Bronchial epithelial cell (primary cell): ENCODE measurements at regions not wholly inside any gene's neighbourhood (a gene's known extent, or its start where the extent isn't known, plus 50 kb on each side); places are given as distances from the start of the nearest gene placed in this dataset.

Source experiments
- DNase-seq: peaks from one replicate; pipeline ENCODE4 v3.0.0-alpha.2; 2010; ENCODE audit warnings: low read depth
- FAIRE-seq: peaks from 2 replicates; lab custom pipeline; 2011; peaks lifted over from hg19 to GRCh38; lab: Jason Lieb, UNC
- H3K27me3 ChIP-seq: 2 replicates; pipeline ENCODE4 v1.5.1; 2011; ENCODE audit warnings: low read length; ENCODE audit not compliant: control insufficient read depth, insufficient read depth
- H3K36me3 ChIP-seq: 2 replicates; pipeline ENCODE4 v1.5.1; 2011; ENCODE audit warnings: low read length; ENCODE audit not compliant: control insufficient read depth, insufficient read depth
- H3K4me3 ChIP-seq: 2 replicates; pipeline ENCODE4 v1.5.1; 2011; ENCODE audit warnings: mild to moderate bottlenecking, low read depth, low read length, control low read depth
- TF ChIP-seq, protein P1 (sequence below): IDR thresholded peaks from 2 replicates; pipeline ENCODE4 v1.5.1; 2011; ENCODE audit warnings: mild to moderate bottlenecking, moderate library complexity, low read length, control low read depth, inconsistent platforms; ENCODE audit not compliant: insufficient read depth, severe bottlenecking

DNA sequence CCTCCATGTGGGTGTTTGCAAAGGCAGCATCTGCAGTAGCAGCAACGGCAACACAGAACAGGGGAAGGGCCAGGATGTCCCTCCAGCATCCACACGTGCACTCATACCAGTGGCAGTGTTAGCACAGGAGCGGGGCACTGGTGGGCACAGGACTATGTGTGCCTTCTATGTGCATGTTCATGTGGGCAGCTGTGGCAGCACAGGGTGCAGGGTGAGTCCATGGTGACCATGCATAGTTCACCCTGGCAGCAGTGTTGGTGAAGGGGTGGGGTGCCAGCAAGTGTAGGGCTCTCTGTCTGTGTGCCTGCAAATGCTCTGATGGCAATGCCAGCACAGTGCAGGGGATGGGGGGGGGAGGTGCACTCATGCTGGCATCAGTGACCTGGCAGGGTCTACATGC is 222.1 kb upstream of the SOX14 start:
- FAIRE-seq (no peak), DNase-seq (no peak)
- Histone ChIP-seq H3K27me3 (no peaks in the 10 kb centered on the region), H3K36me3 (no peaks in the 10 kb centered on the region), H3K4me3 (no peak overlapping the region)
- TF ChIP-seq, protein P1, sequence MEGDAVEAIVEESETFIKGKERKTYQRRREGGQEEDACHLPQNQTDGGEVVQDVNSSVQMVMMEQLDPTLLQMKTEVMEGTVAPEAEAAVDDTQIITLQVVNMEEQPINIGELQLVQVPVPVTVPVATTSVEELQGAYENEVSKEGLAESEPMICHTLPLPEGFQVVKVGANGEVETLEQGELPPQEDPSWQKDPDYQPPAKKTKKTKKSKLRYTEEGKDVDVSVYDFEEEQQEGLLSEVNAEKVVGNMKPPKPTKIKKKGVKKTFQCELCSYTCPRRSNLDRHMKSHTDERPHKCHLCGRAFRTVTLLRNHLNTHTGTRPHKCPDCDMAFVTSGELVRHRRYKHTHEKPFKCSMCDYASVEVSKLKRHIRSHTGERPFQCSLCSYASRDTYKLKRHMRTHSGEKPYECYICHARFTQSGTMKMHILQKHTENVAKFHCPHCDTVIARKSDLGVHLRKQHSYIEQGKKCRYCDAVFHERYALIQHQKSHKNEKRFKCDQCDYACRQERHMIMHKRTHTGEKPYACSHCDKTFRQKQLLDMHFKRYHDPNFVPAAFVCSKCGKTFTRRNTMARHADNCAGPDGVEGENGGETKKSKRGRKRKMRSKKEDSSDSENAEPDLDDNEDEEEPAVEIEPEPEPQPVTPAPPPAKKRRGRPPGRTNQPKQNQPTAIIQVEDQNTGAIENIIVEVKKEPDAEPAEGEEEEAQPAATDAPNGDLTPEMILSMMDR, result no peak

DNA sequence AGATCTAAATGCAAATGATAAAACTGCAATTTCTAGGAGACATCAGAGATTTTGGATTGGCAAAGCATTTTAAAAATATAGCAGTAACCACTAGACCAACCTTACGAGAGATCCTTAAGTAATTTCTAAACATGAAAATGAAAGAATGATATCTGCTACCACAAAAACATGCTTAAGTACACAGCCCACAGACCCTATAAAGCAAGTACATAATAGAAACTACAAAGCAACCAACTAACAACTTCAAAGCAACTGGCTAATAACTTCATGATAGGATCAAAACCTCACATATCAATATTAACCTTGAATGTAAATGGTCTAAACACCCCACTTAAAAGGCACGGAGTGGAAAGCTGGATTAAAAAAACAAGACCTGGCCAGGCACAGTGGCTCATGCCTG is 209.9 kb upstream of the SOX14 start:
- TF ChIP-seq, protein P1, result no peak
- DNase-seq, result no peak
- FAIRE-seq, result no peak
- Histone ChIP-seq H3K27me3 (no peaks in the 10 kb centered on the region), H3K36me3 (no peaks in the 10 kb centered on the region), H3K4me3 (no peak overlapping the region)

DNA sequence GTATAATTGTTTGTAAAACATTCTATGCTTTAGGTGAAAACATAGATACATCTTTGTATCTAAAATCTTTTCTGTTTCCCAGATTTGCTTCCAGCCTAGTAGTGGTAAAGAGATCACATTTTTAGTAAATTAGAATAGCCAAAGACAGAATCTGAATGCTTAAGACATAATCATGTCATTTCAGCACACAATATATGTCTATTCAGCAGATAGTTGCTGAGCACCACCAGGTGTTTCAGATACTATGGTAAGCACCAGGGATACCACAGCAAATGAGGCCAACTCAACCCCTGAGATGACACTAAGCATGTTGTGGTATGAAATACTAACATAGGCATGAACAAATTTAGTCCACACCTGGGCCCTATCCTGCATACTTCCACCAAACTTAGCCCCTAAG is 195.2 kb upstream of the SOX14 start:
- no peaks in the 10 kb centered on the region for H3K36me3 ChIP-seq
- H3K4me3 ChIP-seq, result no peak overlapping the region
- TF ChIP-seq, protein P1, result no peak
- no peak for FAIRE-seq
- no peaks in the 10 kb centered on the region for H3K27me3 ChIP-seq
- no peak for DNase-seq

DNA sequence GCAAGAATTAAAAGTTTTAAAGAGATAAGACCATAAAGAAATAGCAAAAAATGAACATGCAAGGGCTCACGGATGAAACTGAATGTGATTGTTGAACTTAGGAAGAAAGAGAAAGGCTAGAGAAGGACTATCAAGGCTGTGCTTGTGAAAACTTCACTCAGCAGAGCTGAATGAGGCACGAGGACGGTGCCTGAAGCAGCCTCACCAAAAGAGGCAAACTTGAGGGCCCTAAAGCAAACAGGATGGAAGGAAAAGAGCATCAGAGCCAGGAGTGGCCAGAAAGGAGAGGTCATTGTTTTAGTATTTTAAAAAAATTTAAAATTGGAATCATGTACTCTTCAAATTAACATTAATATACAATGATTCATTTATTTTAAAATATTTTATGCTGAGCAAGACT is 191.2 kb upstream of the SOX14 start:
- Histone ChIP-seq H3K4me3 (no peak overlapping the region), H3K36me3 (no peaks in the 10 kb centered on the region), H3K27me3 (no peaks in the 10 kb centered on the region)
- no peak for DNase-seq
- FAIRE-seq, result no peak
- TF ChIP-seq, protein P1, result no peak

DNA sequence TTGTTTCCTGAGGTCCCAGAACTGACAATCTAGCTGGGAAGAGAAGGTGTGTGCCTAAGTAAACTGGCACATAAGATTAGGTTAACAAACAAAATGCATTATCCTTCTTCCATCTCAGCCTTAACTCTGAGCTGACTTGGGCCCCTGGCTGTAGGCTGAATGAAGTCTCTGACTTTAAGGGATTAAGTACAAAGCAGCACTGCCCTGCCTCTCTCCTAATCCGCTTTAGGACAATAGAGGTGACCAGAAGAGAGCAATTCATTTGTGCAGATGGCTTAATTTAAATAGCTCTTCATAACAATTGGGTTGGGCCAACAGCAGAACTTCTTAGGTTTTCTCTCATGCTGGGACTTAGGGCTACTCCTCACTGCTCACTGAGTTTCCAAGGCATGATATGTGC is 181.6 kb upstream of the SOX14 start:
- TF ChIP-seq, protein P1, result no peak
- no peak for DNase-seq
- H3K4me3 ChIP-seq, result no peak overlapping the region
- FAIRE-seq, result no peak
- H3K27me3 ChIP-seq, result no peaks in the 10 kb centered on the region
- H3K36me3 ChIP-seq, result no peaks in the 10 kb centered on the region

DNA sequence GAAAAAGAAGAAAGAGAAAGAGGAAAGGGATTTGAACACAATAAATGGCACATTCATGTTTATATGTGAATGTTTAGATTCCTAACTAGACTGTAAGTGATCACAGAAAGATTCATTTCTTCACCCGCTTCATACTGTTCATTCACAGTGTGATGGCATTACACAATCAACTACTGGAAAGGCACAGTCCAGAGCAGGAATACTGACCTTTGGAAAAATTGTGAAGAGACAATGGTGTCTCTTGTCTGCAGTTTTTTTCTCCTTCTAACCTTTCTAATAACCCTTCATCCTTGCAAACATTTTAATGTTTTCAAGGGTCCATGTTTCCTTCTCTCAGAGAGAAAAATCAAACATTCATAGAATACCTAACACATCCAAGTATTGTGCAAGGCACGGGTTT is 180.9 kb upstream of the SOX14 start:
- TF ChIP-seq, protein P1, result no peak
- no peak for FAIRE-seq
- H3K36me3 ChIP-seq, result no peaks in the 10 kb centered on the region

More for the DNA sequence above, 180.9 kb upstream of the SOX14 start:
- Histone ChIP-seq H3K27me3 (no peaks in the 10 kb centered on the region), H3K4me3 (no peak overlapping the region)
- no peak for DNase-seq
